ENCODE measurements at regions not wholly inside any gene's neighbourhood (a gene's known extent, or its start where the extent isn't known, plus 50 kb on each side); places are given as distances from the start of the nearest gene placed in this dataset.
"Not testable (repeated sequence)": the region's sequence is repeated elsewhere in the genome, so short reads cannot be mapped to it uniquely, and the experiment has no call there.

- no peak for DNase-seq (ENCODE audit: low spot score)
Measured at GRCh38 chrX:114272096-114272686, 311.7 kb upstream of the HTR2C start.

- DNase-seq (ENCODE audit: low spot score): not testable (repeated sequence)
Measured at GRCh38 chrX:114270371-114270770, 313.5 kb upstream of the HTR2C start.

DNA sequence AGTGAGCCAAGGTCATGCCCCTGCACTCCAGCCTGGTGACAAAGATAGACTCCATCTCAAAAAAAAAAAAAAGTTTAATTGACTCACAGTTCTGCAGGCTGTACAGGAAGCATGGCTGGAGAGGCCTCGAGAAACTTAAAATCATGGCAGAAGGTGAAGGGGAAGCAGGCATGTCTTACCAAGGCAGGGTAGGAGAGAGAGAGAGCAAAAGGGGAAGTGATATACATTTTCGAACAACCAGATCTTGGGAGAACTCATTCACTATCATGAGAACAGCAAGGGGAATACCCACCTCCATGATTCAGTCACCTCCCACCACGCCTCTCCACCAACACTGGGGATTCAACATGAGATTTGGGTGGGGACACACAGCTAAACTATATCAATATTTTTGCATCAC, 315.2 kb upstream of the HTR2C start:
- no peak for DNase-seq (ENCODE audit: low spot score)

GRCh38 chrX:114267142-114267541, 316.7 kb upstream of the HTR2C start:
- DNase-seq (ENCODE audit: low spot score): no peak

GRCh38 chrX:114252186-114252585, 331.7 kb upstream of the HTR2C start:
- no peak for DNase-seq (ENCODE audit: low spot score)

DNA sequence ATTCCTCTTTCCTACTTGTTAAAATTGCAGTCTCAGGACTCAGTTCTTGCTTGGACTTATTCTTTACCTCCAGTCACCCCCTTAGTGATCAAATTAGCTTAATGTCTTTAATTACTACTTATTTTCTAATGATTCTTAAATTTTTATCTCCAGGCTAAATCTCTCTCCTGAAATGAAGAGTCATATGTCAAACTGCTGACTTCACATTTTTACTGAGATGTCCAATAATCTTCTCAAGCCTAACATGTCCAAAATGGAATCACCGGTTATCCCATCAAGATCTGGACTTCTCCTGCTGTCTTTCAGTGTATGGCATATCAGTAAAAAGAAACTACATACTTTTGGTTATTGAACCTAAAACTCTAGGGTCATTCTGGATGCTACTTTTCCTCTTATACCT, 332.3 kb upstream of the HTR2C start:
- no peak for DNase-seq (ENCODE audit: low spot score)

DNA sequence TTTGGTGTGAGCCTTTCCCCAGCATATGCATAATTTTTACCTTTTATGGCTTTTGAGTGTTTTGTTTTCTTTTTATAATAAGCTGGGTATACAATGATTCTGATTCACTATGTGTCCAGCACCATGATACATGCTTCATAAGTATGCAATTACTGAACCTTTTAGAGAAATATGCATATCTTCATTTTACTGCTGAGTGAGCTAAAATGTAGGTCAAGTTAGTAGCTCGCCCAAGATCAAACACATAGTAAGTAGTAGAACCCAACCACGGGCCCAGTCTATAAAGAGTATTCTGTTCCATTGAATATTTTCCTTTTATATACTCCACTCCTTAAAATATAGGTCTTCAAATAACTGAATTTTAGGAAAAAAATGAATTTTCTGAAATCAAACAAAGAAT, 362.4 kb upstream of the HTR2C start:
- DNase-seq (ENCODE audit: low spot score): no peak

DNA sequence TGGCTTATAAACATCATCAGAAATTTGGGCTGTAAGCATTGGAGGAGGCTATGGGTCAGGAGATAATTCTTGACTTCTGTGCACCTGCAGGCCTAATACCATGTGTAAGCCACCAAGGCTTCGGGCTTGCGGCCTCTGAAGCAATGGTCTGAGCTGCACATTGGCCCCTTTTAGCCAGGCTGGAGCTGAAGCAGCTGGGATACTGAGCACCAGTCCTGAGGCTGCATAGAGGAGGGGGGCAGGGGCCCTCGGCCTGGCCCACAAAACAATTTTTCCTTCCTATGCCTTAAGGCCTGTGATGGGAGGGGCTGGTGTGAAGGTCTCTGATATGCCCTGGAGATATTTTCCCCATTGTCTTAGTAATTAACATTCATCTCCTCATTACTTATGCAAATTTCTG, 373.0 kb upstream of the HTR2C start:
- no peak for DNase-seq (ENCODE audit: low spot score)

GRCh38 chrX:114201622-114202021, 382.3 kb upstream of the HTR2C start:
- DNase-seq (ENCODE audit: low spot score): no peak

DNA sequence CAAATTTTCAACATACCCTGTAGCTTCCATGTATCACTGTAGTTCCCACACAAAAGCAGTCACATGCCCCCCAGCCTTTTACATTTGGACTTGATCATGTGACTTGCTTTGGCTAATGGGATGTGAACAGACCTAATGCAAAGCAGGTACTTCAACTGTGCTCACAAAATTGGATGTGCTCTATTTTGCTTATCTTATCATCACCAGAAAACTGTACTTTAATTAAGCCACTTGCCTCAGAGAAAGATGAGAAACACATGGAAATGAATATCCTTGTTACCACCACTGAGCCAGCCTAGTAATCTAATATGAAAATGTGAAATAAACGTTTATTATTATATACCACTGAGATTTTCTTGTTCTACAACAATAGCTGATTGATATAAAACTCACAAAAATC, 402.7 kb upstream of the HTR2C start:
- DNase-seq (ENCODE audit: low spot score): no peak

GRCh38 chrX:114178126-114178525, 405.8 kb upstream of the HTR2C start:
- DNase-seq (ENCODE audit: low spot score): no peak

DNA sequence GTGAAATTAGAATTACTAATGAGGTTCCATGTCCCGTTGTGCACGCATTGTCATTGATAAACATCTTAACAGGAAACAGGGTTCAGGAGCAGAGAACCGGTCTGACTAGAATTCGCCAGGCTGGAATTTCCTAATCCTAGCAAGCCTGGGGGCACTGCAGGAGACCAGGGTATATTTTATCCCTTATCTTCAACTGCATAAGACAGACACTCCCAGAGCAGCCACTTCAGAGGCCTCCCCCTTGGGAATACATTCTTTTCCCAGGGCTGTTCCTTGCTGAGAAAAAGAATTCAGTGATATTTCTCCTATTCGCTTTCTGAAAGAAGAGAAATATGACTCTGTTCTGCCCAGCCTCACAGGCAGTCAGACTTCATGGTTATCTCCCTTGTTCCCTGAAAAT, 416.6 kb upstream of the HTR2C start:
- not testable (repeated sequence) for DNase-seq (ENCODE audit: low spot score)

DNA sequence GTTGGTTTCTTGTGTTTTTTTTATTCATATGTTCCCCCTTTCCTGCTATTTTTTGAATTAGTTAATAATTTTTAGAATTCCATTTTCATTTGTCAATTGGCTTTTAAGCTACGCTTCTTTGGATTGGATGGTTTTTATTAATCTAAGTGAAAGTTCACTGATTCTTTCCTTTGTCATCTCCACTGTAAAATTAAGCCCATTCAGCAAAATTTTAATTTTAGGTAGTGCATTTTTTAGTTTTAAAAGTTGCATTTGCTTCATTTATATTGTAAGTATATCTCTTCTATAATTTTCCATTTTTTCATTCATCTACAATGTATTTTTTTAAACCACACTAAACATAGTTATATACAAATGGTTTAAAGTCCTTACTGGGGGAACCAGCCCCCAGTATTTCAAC, 417.3 kb upstream of the HTR2C start:
- no peak for DNase-seq (ENCODE audit: low spot score)

DNA sequence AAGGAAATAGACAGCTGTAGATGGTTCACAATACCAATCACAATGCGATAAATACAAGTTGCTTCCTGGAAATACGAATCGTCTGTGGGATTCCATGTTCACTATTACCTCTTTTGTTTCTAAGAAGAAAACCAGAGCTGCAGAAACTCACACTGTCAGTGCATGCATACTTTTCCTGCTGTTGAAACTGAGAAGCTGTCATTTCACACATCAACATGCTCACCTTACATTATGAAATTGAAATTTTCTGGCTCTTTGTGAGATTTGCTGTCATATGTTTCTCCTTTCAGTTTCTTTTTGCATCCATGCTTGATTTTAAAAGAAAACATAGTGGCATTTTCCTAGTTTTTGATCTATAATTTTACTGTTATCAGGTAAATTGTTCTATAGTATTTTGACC, 418.3 kb upstream of the HTR2C start:
- no peak for DNase-seq (ENCODE audit: low spot score)

GRCh38 chrX:114162068-114162735, 421.7 kb upstream of the HTR2C start:
- DNase-seq (ENCODE audit: low spot score): no peak

GRCh38 chrX:114152801-114153200, 431.1 kb upstream of the HTR2C start:
- no peak for DNase-seq (ENCODE audit: low spot score)

GRCh38 chrX:114152130-114152529, 431.8 kb upstream of the HTR2C start:
- DNase-seq (ENCODE audit: low spot score): no peak

DNA sequence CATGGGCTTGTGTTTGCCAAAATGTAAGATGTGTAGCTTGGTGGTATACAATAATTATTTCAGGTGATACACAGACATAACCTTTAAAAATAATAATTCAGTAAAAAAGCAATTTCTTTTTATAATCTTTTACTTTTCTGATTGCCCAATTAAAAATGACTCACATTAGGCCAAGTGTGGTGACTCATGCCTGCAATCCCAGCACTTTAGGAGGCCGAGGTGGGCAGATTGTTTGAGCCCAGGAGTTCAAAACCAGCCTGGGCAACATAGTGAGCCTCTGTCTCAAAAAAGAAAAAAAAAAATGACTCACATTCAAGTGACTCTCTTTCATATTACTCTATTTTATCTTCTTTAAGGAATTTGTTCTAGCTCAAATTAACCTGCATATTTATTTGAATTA, 449.4 kb upstream of the HTR2C start:
- DNase-seq (ENCODE audit: low spot score): no peak

DNA sequence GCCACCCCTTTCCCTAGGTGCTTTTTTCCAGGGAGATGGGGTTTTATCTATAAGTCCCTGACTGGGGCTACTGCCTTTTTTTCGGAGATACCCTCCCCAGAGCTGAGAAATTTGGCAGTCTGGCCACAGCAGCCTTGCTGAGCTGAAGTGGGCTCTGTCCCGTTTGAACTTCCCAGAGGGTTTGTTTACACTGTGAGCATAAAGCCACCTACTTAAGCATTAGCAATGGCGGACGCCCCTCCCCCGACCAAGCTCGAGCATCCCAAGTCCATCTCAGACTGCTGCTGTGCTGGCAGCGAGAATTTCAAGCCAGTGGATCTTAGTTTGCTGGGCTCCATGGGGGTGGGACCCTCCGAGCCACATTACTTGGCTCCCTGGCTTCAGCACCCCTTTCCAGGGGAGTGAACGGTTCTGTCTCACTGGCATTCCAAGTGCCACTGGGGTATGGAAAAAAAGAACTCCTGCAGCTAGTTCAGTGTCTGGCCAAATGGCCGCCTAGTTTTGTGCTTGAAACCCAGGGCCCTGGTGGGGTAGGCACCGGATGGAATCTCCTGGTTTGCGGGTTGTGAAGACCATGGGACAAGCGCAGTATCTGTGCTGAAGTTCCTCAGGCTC, 456.4 kb upstream of the HTR2C start:
- no peak for DNase-seq (ENCODE audit: low spot score)

- no peak for DNase-seq (ENCODE audit: low spot score)
Measured at GRCh38 chrX:114127005-114127404, 456.9 kb upstream of the HTR2C start.

- DNase-seq (ENCODE audit: low spot score): no peak
Measured at GRCh38 chrX:114101081-114101480, 482.8 kb upstream of the HTR2C start.

DNA sequence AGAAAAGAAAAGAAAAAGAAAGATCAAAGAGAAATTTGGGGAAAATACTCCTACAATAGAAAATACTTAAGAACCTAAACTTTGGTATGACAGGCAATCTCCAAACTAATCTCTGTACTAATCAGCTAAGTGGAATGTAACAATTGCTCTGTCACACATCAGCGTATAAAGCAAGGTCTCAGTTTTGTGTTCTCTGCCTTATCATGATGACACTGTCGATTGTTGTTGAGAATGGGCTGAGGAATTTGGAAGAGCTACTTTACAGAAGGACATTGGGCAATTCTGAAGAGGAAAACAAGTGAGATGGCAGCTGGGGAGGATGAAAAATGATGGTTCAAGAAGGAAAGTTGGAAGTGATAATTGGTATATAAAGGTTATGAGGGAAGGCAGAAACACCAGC, 486.0 kb upstream of the HTR2C start:
- no peak for DNase-seq (ENCODE audit: low spot score)

- no peak for DNase-seq (ENCODE audit: low spot score)
Measured at GRCh38 chrX:114097427-114097826, 486.5 kb upstream of the HTR2C start.

- DNase-seq (ENCODE audit: low spot score): no peak
Measured at GRCh38 chrX:114095789-114096188, 488.1 kb upstream of the HTR2C start.
